ENCODE measurements at regions not wholly inside any gene's neighbourhood (a gene's known extent, or its start where the extent isn't known, plus 50 kb on each side); places are given as distances from the start of the nearest gene placed in this dataset.
"Not testable (repeated sequence)": the region's sequence is repeated elsewhere in the genome, so short reads cannot be mapped to it uniquely, and the experiment has no call there.

DNA sequence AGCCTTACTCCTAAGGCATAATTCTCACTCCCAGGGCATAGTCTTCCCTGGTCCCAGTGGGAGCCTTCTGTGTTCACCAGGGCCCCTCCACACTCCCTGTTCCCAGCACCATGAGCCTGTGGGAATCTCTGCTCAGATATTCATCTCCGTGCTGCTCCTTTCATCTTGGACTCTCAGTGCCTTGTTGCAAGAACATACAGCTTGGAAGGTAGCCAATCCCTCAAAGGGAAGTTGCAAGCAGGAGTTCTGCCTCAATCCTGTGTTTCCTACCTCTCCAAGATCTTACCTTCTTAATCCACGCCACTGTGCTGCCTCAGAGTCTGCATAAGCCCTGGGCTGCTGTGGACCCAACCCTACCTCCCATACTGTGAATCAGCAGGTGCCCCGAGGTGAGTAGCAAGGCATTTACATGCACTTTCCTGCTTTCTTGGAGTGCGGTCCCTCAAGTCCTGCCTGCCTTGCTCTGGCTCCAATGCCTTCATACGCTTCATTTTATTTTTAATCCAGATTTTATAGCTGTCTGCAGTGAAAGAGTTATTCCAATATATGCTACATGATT is 413.8 kb upstream of the RAB6C start:
- H3K79me2 ChIP-seq (ENCODE audit: low read length) = no peaks in the 10 kb centered on the region
- CTCF ChIA-PET = no interaction called here
- no peaks in the 10 kb centered on the region for H3K9me2 ChIP-seq (replicated peaks; ENCODE audit: low read length)
- H3K9ac ChIP-seq (ENCODE audit: low read length) = no peak overlapping the region
- H2AFZ ChIP-seq (ENCODE audit: low read length) = no peak overlapping the region
- no peaks in the 10 kb centered on the region for H3K36me3 ChIP-seq (ENCODE audit: low read depth, low read length)
- H3K4me1 ChIP-seq (ENCODE audit: insufficient read depth, low read length) = no peaks in the 10 kb centered on the region
- H3K27ac ChIP-seq (ENCODE audit: low read length) = no peak overlapping the region
- POLR2A ChIA-PET (ENCODE audit: unreplicated experiment) = no interaction called here
- TF ChIP-seq EZH2 (IDR thresholded peaks at IDR 0.05; ENCODE audit: low read length, unreplicated experiment) (no peak), CTCF (conservative IDR thresholded peaks at IDR 0.05; ENCODE audit: low read depth, low read length) (no peak), EZH2phosphoT487 (IDR thresholded peaks at IDR 0.05; ENCODE audit: borderline replicate concordance, low read length) (no peak)
- no peak overlapping the region for H3K4me3 ChIP-seq (ENCODE audit: low read length)
- H3K27me3 ChIP-seq (ENCODE audit: low read length) = no peaks in the 10 kb centered on the region
- ATAC-seq (no peak), DNase-seq (no peak)
- no peaks in the 10 kb centered on the region; the same call in 1 of the 2 replicates for H3K9me3 ChIP-seq (ENCODE audit: low read length)
- intact Hi-C loops (cut with micrococcal nuclease) = no loop called here
- no TSS peak for BruUV-seq (replicated peaks)
- no peak overlapping the region for H3K4me2 ChIP-seq (ENCODE audit: low read length)
- H3F3A ChIP-seq (ENCODE audit: low read length, unreplicated experiment) = no peaks in the 10 kb centered on the region
- H4K20me1 ChIP-seq (ENCODE audit: low read length) = no peaks in the 10 kb centered on the region

GRCh38 chr2:129570812-129571211 is 408.7 kb upstream of the RAB6C start:
- H3K79me2 ChIP-seq (ENCODE audit: low read length); H3K4me2 ChIP-seq (ENCODE audit: low read length); POLR2A ChIA-PET (ENCODE audit: unreplicated experiment); H2AFZ ChIP-seq (ENCODE audit: low read length); intact Hi-C loops (cut with micrococcal nuclease); DNase-seq; H3K9me3 ChIP-seq (ENCODE audit: low read length); H3K9ac ChIP-seq (ENCODE audit: low read length); CTCF ChIA-PET; H3K27ac ChIP-seq (ENCODE audit: low read length); BruUV-seq (replicated peaks); H3K9me2 ChIP-seq (replicated peaks; ENCODE audit: low read length); H3K27me3 ChIP-seq (ENCODE audit: low read length); H3K4me1 ChIP-seq (ENCODE audit: insufficient read depth, low read length); H3K36me3 ChIP-seq (ENCODE audit: low read depth, low read length); H3K4me3 ChIP-seq (ENCODE audit: low read length); H3F3A ChIP-seq (ENCODE audit: low read length, unreplicated experiment); H4K20me1 ChIP-seq (ENCODE audit: low read length); ATAC-seq: not testable (repeated sequence)

GRCh38 chr2:129575431-129575830 is 404.0 kb upstream of the RAB6C start:
- Histone ChIP-seq H3K4me2 (ENCODE audit: low read length) (no peak overlapping the region), H3K27ac (ENCODE audit: low read length) (no peak overlapping the region), H3K4me3 (ENCODE audit: low read length) (no peak overlapping the region), H3K36me3 (ENCODE audit: low read depth, low read length) (no peaks in the 10 kb centered on the region), H3F3A (ENCODE audit: low read length, unreplicated experiment) (no peaks in the 10 kb centered on the region), H2AFZ (ENCODE audit: low read length) (no peak overlapping the region), H3K4me1 (ENCODE audit: insufficient read depth, low read length) (no peaks in the 10 kb centered on the region), H3K79me2 (ENCODE audit: low read length) (no peaks in the 10 kb centered on the region), H3K9me3 (ENCODE audit: low read length) (no peaks in the 10 kb centered on the region), H3K9ac (ENCODE audit: low read length) (no peak overlapping the region), H3K27me3 (ENCODE audit: low read length) (no peaks in the 10 kb centered on the region), H4K20me1 (ENCODE audit: low read length) (no peaks in the 10 kb centered on the region), H3K9me2 (replicated peaks; ENCODE audit: low read length) (no peaks in the 10 kb centered on the region)
- ATAC-seq (no peak), DNase-seq (no peak)
- BruUV-seq (replicated peaks) = no TSS peak
- intact Hi-C loops (cut with micrococcal nuclease) = no loop called here
- TF ChIP-seq EZH2phosphoT487 (IDR thresholded peaks at IDR 0.05; ENCODE audit: borderline replicate concordance, low read length) = no peak
- TF ChIP-seq CTCF (conservative IDR thresholded peaks at IDR 0.05; ENCODE audit: low read depth, low read length) = no peak
- no peak for TF ChIP-seq EZH2 (IDR thresholded peaks at IDR 0.05; ENCODE audit: low read length, unreplicated experiment)
- ChIA-PET CTCF (no interaction called here), POLR2A (ENCODE audit: unreplicated experiment) (no interaction called here)
